Loucy (cell line): ENCODE measurements at regions not wholly inside any gene's neighbourhood (a gene's known extent, or its start where the extent isn't known, plus 50 kb on each side); places are given as distances from the start of the nearest gene placed in this dataset.

Experiments
- H2AFZ ChIP-seq: fragments of 200-600 bp; sonication (generic); 2 replicates; pipeline ENCODE4 v1.6.0; 2016; ENCODE audit warnings: antibody characterized with exemption, mild to moderate bottlenecking, low read length, moderate library complexity
- H3F3A ChIP-seq: fragments of 200-600 bp; 2 replicates; pipeline ENCODE4 v1.6.0; 2016; ENCODE audit warnings: antibody characterized with exemption, low read depth, mild to moderate bottlenecking
- H3K27me3 ChIP-seq: fragments of 200-600 bp; sonication (generic); 2 replicates; pipeline ENCODE4 v1.6.1; 2014; ENCODE audit warnings: low read length, mild to moderate bottlenecking; ENCODE audit not compliant: insufficient read depth, poor library complexity, severe bottlenecking
- H3K36me3 ChIP-seq: fragments of 200-600 bp; sonication (generic); 2 replicates; pipeline ENCODE4 v1.6.1; 2016; ENCODE audit warnings: low read length; ENCODE audit not compliant: insufficient read depth
- H3K4me1 ChIP-seq: fragments of 200-600 bp; sonication (generic); 2 replicates; pipeline ENCODE4 v1.5.1; 2014; ENCODE audit warnings: low read length, mild to moderate bottlenecking; ENCODE audit not compliant: insufficient read depth, poor library complexity, severe bottlenecking
- H3K4me2 ChIP-seq: fragments of 200-600 bp; sonication (generic); 2 replicates; pipeline ENCODE4 v1.6.0; 2014; ENCODE audit warnings: antibody characterized with exemption, low read length, low read depth, mild to moderate bottlenecking; ENCODE audit not compliant: poor library complexity, severe bottlenecking
- H3K4me3 ChIP-seq: fragments of 200-600 bp; sonication (generic); 2 replicates; pipeline ENCODE4 v1.5.1; 2014; ENCODE audit warnings: low read length, mild to moderate bottlenecking, mixed read lengths; ENCODE audit not compliant: poor library complexity, severe bottlenecking
- H3K79me2 ChIP-seq: fragments of 200-600 bp; sonication (generic); 2 replicates; pipeline ENCODE4 v1.6.1; 2014; ENCODE audit warnings: low read length; ENCODE audit not compliant: insufficient read depth
- H3K9ac ChIP-seq: fragments of 200-600 bp; sonication (generic); 2 replicates; pipeline ENCODE4 v1.6.0; 2014; ENCODE audit warnings: mild to moderate bottlenecking, low read depth, low read length, moderate library complexity; ENCODE audit not compliant: poor library complexity, severe bottlenecking
- H3K9me2 ChIP-seq: fragments of 200-600 bp; sonication (generic); replicated peaks from 2 replicates; pipeline ENCODE4 v1.6.1; 2016; ENCODE audit warnings: low read depth, low read length, mixed read lengths
- H3K9me3 ChIP-seq: fragments of 200-600 bp; sonication (generic); 2 replicates; pipeline ENCODE4 v1.6.1; 2014; ENCODE audit warnings: mild to moderate bottlenecking, antibody characterized with exemption, low read length, low read depth; ENCODE audit not compliant: insufficient read depth
- H4K20me1 ChIP-seq: fragments of 200-600 bp; sonication (generic); 2 replicates; pipeline ENCODE4 v1.6.0; 2014; ENCODE audit warnings: antibody characterized with exemption, low read length, mild to moderate bottlenecking; ENCODE audit not compliant: insufficient read depth, poor library complexity, severe bottlenecking
- EZH2phosphoT487 ChIP-seq: fragments of 200-600 bp; IDR thresholded peaks from 2 replicates; pipeline ENCODE4 v1.6.1; 2018; ENCODE audit warnings: antibody characterized with exemption, mild to moderate bottlenecking, moderate library complexity, borderline replicate concordance
- TF ChIP-seq, protein P1 (sequence below): fragments of 200-600 bp; sonication (generic); conservative IDR thresholded peaks from 2 replicates; pipeline ENCODE4 v1.5.1; 2014; ENCODE audit warnings: mild to moderate bottlenecking, antibody characterized with exemption, low read length

DNA sequence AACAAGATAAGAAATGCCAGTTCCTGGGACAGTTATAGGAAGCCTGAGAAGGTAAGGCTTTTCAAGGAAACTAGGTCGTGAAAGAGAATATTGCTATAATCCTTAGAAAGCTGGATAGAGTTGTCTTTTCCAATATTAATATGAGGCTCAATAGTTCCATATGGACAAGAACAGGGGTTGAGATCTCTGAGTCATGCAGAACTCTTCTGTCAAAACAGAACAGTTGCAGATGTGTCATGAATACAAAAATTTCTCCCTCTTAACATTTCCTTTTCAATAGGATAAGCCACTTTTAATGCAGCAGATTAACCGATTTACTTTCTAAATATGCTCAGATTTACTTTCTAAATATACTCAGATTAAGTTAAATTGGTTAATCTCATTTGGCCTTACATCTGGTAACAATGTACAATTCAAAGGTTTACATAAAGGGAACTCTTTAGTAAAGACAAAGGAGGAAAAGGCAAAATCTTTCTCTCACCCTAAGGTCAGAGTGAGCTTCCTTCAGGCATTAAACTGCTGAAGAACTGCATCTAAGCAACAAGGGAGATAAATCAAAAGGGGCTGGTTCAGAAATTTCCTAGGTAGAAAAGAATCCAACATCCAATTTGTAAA, 104.7 kb upstream of the PCDH15 start:
- TF ChIP-seq, protein P1, sequence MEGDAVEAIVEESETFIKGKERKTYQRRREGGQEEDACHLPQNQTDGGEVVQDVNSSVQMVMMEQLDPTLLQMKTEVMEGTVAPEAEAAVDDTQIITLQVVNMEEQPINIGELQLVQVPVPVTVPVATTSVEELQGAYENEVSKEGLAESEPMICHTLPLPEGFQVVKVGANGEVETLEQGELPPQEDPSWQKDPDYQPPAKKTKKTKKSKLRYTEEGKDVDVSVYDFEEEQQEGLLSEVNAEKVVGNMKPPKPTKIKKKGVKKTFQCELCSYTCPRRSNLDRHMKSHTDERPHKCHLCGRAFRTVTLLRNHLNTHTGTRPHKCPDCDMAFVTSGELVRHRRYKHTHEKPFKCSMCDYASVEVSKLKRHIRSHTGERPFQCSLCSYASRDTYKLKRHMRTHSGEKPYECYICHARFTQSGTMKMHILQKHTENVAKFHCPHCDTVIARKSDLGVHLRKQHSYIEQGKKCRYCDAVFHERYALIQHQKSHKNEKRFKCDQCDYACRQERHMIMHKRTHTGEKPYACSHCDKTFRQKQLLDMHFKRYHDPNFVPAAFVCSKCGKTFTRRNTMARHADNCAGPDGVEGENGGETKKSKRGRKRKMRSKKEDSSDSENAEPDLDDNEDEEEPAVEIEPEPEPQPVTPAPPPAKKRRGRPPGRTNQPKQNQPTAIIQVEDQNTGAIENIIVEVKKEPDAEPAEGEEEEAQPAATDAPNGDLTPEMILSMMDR: no peak
- TF ChIP-seq EZH2phosphoT487: no peak
- H4K20me1 ChIP-seq: no peaks in the 10 kb centered on the region
- H3K4me2 ChIP-seq: no peak overlapping the region
- no peaks in the 10 kb centered on the region for H3K9me2 ChIP-seq
- no peaks in the 10 kb centered on the region for H3K79me2 ChIP-seq
- H3F3A ChIP-seq: no peaks in the 10 kb centered on the region
- H3K36me3 ChIP-seq: no peaks in the 10 kb centered on the region
- H3K9me3 ChIP-seq: no peaks in the 10 kb centered on the region
- H3K27me3 ChIP-seq: no peaks in the 10 kb centered on the region
- H3K4me1 ChIP-seq: no peaks in the 10 kb centered on the region
- no peak overlapping the region for H3K9ac ChIP-seq
- H2AFZ ChIP-seq: no peak overlapping the region
- H3K4me3 ChIP-seq: no peak overlapping the region

DNA sequence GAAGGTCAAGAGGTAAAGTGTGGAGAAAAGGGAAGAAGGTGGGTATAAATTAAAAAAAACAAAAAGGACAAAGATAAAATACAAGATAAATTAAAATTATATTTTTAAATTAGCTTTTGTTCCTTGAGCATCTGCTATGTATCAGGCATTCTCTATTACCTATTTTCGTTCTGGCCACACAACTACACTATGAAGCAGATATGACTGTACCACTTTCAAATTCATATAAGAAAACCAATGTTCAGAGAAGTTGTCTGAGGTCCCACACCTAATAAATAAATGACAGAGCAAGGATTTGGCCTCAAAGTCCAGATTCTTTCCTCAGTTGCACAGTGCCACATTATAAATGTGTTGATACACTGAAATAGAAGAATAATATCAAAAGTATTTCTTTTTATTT, 103.8 kb upstream of the PCDH15 start:
- Histone ChIP-seq H2AFZ (no peak overlapping the region), H3K4me1 (no peaks in the 10 kb centered on the region), H3K4me2 (no peak overlapping the region), H3K9me3 (no peaks in the 10 kb centered on the region), H3K9me2 (no peaks in the 10 kb centered on the region), H3K36me3 (no peaks in the 10 kb centered on the region), H3K27me3 (no peaks in the 10 kb centered on the region), H3F3A (no peaks in the 10 kb centered on the region), H3K9ac (no peak overlapping the region), H3K4me3 (no peak overlapping the region), H3K79me2 (no peaks in the 10 kb centered on the region), H4K20me1 (no peaks in the 10 kb centered on the region)
- TF ChIP-seq, protein P1: no peak
- no peak for TF ChIP-seq EZH2phosphoT487

DNA sequence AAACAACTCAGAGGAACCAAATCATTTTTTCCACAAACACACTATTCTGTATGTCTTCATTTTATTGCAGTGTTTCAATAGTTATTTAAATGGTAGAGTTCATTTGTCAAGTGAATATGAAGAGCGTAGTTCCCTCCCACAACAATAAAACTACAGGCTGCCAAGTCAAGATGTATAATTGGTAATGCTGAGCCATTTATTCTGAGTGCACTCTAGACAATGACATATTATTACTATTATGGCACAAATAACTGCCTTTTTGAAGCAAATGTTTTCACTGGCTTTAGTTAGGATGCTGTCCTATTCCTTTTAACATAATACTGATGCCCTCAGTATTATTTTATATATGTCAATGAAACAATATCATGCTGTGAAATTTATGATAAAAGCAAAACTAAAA, 102.7 kb upstream of the PCDH15 start:
- no peaks in the 10 kb centered on the region for H3K9me2 ChIP-seq
- H3K36me3 ChIP-seq: no peaks in the 10 kb centered on the region
- H4K20me1 ChIP-seq: no peaks in the 10 kb centered on the region
- H3F3A ChIP-seq: no peaks in the 10 kb centered on the region
- no peak for TF ChIP-seq EZH2phosphoT487
- TF ChIP-seq, protein P1: no peak
- H3K4me3 ChIP-seq: no peak overlapping the region
- H2AFZ ChIP-seq: no peak overlapping the region
- H3K27me3 ChIP-seq: no peaks in the 10 kb centered on the region
- H3K4me2 ChIP-seq: no peak overlapping the region
- H3K79me2 ChIP-seq: no peaks in the 10 kb centered on the region
- H3K4me1 ChIP-seq: no peaks in the 10 kb centered on the region
- H3K9me3 ChIP-seq: no peaks in the 10 kb centered on the region
- H3K9ac ChIP-seq: no peak overlapping the region
